IPS DF 6.9 (cell line): ENCODE measurements at regions not wholly inside any gene's neighbourhood (a gene's known extent, or its start where the extent isn't known, plus 50 kb on each side); places are given as distances from the start of the nearest gene placed in this dataset.

Experiments used
- DNase-seq: peaks from one replicate; pipeline ENCODE4 v3.0.0-alpha.2; 2013; ENCODE audit warnings: low read depth, low spot score
- H3K27ac ChIP-seq: one replicate; pipeline ENCODE4 v1.5.1; 2013; ENCODE audit warnings: low read length, control low read depth
- H3K27me3 ChIP-seq: 2 replicates; pipeline ENCODE4 v1.6.1; 2013; ENCODE audit warnings: mild to moderate bottlenecking, low read length; ENCODE audit not compliant: control insufficient read depth, insufficient read depth
- H3K36me3 ChIP-seq: 2 replicates; pipeline ENCODE4 v1.6.1; 2013; ENCODE audit warnings: low read length; ENCODE audit not compliant: control insufficient read depth, insufficient read depth
- H3K4me1 ChIP-seq: 2 replicates; pipeline ENCODE4 v1.6.1; 2013; ENCODE audit warnings: low read length; ENCODE audit not compliant: control insufficient read depth, insufficient read depth
- H3K4me3 ChIP-seq: 2 replicates; pipeline ENCODE4 v1.5.1; 2013; ENCODE audit warnings: mild to moderate bottlenecking, low read length
- H3K9me3 ChIP-seq: 2 replicates; pipeline ENCODE4 v1.6.1; 2013; ENCODE audit warnings: low read length, inconsistent platforms; ENCODE audit not compliant: control insufficient read depth, insufficient read depth
- WGBS: extraction: QIAGEN DNeasy Blood & Tissue Kit; methylation state at CpG from one replicate; pipeline ENCODE4 v1.1.7; 2013; ENCODE audit warnings: mixed read lengths, missing lambda C conversion rate; ENCODE audit not compliant: insufficient read length, insufficient coverage; 5-methylcytosine and 5-hydroxymethylcytosine counted together

DNA sequence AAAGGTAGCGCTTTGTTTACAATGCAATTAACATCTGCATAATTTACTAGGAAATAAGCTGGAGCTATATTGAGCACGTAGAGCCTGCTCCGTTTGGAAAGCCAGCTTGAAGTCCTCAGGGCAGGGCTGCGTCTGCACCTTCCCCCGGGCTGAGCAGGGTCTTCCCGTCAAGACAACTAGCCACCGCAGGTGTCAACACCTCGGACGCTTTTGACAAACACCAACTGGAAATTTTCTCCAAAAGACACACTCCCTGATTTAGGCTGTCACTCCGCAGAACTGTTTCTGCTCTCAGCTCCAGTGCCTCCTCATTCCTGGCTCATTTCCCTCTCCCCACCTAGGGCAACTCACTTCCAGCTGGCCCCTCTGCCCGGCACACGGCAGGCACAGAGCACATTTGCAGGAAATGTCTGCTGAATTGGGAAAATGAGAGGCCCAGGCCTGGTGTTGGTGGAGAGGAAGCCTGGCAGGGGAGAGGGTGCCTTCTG, 170.3 kb downstream of the MAF start:
- H3K9me3 ChIP-seq, result no peaks in the 10 kb centered on the region
- no CpG with 5 or more reads among the region's 12 CpGs for WGBS
- no peaks in the 10 kb centered on the region for H3K4me1 ChIP-seq
- H3K27ac ChIP-seq, result no peak overlapping the region
- DNase-seq, result no peak
- no peaks in the 10 kb centered on the region for H3K27me3 ChIP-seq
- no peak overlapping the region for H3K4me3 ChIP-seq
- H3K36me3 ChIP-seq, result no peaks in the 10 kb centered on the region

DNA sequence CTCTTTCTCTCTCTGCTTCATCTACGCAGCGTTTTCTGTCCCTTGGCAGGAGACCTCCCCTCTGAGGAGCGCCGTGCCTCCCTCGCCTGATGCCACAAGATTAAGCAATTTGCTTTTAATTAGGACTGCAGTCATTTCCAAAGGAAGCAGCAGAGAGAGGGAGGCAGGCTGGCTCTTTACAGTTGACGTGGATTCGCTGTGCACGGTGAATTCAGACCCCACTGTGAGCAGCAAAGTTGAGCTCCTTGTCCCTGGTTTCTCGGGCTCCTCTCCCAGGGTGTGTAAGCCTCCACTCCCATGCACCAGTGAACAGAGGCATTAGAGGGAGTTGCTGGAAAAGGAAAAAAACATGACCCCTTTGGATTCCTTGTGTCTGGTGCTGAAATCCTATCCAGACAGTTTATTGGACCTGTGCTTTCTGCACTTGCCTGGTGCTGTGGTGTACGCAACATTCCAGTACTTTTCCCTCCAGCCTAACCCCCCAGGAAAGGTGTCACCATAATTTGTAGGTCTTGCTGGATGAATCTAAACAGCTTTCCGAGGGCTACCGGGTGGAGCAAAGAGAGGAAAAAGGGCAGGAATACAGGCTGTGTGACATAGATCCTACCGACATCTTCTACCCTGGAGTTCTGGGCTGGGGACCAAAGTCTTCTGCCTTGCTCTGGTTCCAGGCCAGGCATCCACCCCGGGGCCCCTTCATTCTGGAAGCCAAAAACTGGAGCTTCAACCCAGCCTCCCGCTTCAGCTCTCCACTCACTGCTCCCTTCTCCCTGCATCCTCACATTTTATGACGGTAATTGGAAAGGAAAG, 171.0 kb downstream of the MAF start:
- H3K27me3 ChIP-seq, result no peaks in the 10 kb centered on the region
- WGBS, result no CpG with 5 or more reads among the region's 16 CpGs
- H3K36me3 ChIP-seq, result no peaks in the 10 kb centered on the region
- no peaks in the 10 kb centered on the region for H3K4me1 ChIP-seq
- no peak overlapping the region for H3K4me3 ChIP-seq
- H3K9me3 ChIP-seq, result no peaks in the 10 kb centered on the region
- no peak overlapping the region for H3K27ac ChIP-seq
- DNase-seq, result no peak

DNA sequence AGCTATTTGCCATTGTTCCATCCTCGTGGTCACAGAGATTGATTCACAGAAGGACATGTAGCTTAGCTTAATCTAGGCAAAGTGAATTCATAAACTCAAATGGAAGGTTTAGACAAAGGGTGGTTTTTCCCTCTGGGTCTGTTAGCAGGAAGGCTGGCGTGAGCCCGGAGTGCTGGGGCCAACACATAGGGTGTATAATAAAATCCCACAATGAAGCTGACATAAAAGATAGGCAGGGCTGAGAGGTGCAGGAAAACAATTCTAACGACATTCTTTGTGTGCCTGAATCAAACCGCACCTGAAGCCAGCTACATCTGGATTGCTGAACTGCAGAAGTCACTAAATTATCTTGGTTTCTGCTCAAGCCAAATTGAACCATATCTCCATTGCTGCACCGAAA, 173.9 kb downstream of the MAF start:
- H3K27ac ChIP-seq, result no peak overlapping the region
- H3K4me1 ChIP-seq, result no peaks in the 10 kb centered on the region
- no CpG with 5 or more reads among the region's 6 CpGs for WGBS
- H3K36me3 ChIP-seq, result no peaks in the 10 kb centered on the region
- no peaks in the 10 kb centered on the region for H3K27me3 ChIP-seq
- no peak overlapping the region for H3K4me3 ChIP-seq
- no peak for DNase-seq
- H3K9me3 ChIP-seq, result no peaks in the 10 kb centered on the region

DNA sequence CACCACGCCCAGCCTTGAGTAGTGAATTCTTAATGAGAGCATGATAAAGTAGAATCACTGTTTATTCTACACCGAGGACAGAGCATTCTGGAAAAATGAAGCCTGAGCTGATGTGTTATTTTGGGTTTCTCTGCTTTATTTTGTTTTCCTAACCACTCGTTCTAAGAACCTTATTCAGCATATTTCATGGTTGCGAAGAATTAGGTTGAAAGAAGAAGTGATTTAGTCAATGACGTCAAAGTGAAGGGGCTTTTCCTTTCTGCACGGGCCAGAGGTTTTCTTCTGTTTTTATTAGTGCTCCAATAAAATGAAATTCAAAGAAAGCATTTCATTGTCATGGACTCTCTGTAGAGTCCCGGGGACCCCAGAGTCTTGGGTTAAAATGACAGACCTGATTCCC, 178.5 kb downstream of the MAF start:
- no peak overlapping the region for H3K27ac ChIP-seq
- H3K9me3 ChIP-seq, result no peaks in the 10 kb centered on the region
- no peak for DNase-seq
- H3K27me3 ChIP-seq, result no peaks in the 10 kb centered on the region
- H3K4me1 ChIP-seq, result no peaks in the 10 kb centered on the region
- no CpG with 5 or more reads among the region's 7 CpGs for WGBS
- no peak overlapping the region for H3K4me3 ChIP-seq
- no peaks in the 10 kb centered on the region for H3K36me3 ChIP-seq

DNA sequence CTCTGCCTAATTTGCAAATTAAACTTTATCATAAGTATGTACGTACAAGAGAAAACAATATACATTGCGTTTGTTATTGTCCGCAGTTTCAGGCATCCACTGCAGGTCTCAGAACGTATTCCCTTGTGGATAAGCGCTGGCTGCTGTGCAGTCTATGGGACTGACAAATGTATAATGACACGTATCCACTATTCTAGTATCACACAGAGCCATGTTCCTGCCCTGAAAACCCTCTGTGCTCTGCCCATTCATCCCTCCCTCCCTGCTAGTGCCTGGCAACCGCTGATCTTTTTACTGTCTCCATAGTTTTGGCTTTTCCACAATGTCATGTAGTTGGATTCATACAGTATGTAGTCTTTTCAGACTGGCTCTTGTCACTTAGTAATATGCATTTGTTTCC, 179.4 kb downstream of the MAF start:
- no peak for DNase-seq
- no peak overlapping the region for H3K4me3 ChIP-seq
- no peak overlapping the region for H3K27ac ChIP-seq
- H3K4me1 ChIP-seq, result no peaks in the 10 kb centered on the region
- no peaks in the 10 kb centered on the region for H3K36me3 ChIP-seq
- H3K9me3 ChIP-seq, result no peaks in the 10 kb centered on the region
- no CpG with 5 or more reads among the region's 7 CpGs for WGBS
- H3K27me3 ChIP-seq, result no peaks in the 10 kb centered on the region

DNA sequence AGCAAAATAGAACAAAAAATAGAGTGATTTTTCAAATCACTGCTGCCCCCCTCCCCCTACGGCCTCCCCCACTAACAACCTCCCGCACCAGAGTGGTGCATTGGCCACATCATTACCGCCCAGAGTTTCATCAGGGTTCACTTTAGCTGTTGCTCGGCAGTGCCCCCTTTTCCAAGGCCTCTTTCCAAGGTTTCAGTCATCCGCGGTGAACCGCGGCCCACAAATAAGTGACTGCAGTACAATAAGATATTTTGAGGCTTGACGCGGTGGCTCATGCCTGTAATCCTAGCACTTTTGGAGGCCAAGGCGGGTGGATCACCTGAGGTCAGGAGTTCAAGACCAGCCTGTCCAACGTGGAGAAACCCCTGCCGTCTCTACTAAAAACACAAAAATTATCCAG, 180.0 kb downstream of the MAF start:
- Histone ChIP-seq H3K4me1 (peaks cover 2% of the 10 kb centered on the region; the same call in 1 of the 2 replicates), H3K9me3 (no peaks in the 10 kb centered on the region)
- WGBS, result no CpG with 5 or more reads among the region's 13 CpGs

DNA sequence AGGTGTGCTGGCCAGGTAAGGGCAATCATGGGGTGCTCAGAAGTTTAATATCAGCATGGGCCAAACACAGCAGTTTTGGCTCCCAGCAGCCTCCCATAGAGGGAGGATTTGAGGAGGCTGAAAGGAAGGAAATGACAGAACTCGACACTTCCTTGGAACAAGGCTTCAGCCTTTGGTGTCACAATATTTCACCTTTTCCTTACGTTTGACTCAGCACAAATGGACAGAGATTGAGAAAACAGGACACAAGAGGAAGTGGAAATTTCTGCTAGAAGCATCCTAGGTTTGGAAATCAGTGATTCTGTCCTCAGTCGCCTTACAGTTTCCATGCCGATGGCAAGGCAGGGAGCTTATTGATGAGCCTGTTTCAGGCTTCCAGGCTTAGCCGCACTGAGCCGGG, 181.4 kb downstream of the MAF start:
- DNase-seq, result no peak
- no CpG with 5 or more reads among the region's 6 CpGs for WGBS
- Histone ChIP-seq H3K27ac (no peak overlapping the region), H3K4me3 (no peak overlapping the region), H3K36me3 (no peaks in the 10 kb centered on the region), H3K27me3 (no peaks in the 10 kb centered on the region), H3K9me3 (no peaks in the 10 kb centered on the region), H3K4me1 (peaks cover 2% of the 10 kb centered on the region; the same call in 1 of the 2 replicates)

More for the DNA sequence above, 180.0 kb downstream of the MAF start:
- H3K27me3 ChIP-seq, result no peaks in the 10 kb centered on the region
- no peak overlapping the region for H3K4me3 ChIP-seq
- DNase-seq, result no peak
- H3K36me3 ChIP-seq, result no peaks in the 10 kb centered on the region
- no peak overlapping the region for H3K27ac ChIP-seq

DNA sequence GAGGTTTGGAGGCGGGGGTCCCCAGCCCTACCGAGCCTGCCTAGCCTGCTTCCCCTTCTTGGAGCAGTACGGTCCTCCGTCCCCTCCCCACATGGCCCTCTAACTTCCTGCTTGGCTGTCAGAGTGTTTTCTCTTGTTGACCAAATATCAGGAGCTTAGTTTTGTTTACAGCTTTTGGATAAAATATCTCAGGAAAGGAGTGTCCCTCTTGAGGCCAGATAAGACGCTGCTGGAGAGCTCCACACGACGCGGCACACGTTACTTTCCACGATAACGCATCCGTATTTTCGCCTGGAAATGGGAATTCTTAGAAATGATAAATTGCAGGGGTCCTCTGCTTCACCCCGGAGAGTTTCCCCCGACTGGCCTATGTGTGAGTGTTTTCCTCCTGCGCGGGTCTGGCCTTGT, 182.9 kb downstream of the MAF start:
- Histone ChIP-seq H3K4me1 (peaks cover 2% of the 10 kb centered on the region; the same call in 1 of the 2 replicates), H3K9me3 (no peaks in the 10 kb centered on the region), H3K27ac (no peak overlapping the region), H3K27me3 (no peaks in the 10 kb centered on the region), H3K36me3 (no peaks in the 10 kb centered on the region), H3K4me3 (no peak overlapping the region)
- no CpG with 5 or more reads among the region's 17 CpGs for WGBS
- no peak for DNase-seq

DNA sequence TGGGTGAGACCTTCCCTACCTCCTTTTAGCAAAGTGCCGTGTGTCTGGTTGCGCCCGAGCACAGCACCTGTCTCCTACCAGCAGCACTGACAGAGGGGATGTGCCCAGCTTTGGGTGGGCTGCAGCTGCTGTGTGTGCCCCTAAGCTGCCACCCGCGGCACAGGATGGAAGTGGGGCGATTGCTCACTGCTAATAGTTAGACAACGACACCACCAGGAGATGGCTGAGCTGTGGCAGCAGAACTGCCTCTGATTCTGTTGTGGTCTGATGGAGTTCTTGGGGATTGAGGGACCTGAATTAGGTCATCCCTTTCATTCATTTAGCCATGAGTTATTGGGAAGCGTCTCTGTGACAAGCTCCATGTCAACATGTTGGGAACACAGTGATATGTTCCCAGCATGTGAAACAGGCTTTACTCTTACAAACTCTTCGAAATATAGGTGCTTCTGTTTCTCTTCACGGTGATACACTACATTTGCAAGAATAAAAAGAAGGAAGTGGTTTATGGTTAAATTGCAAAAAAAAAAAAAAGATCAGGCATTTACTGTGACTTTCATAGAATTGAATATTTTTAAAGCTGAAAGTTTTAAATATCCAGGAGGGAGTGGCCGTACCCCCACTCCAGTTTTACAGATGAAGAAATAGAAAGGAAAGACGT, 184.4 kb downstream of the MAF start:
- peaks cover 2% of the 10 kb centered on the region; the same call in 1 of the 2 replicates for H3K4me1 ChIP-seq
- H3K9me3 ChIP-seq, result no peaks in the 10 kb centered on the region
- H3K36me3 ChIP-seq, result no peaks in the 10 kb centered on the region
- DNase-seq, result no peak
- H3K27me3 ChIP-seq, result no peaks in the 10 kb centered on the region
- no peak overlapping the region for H3K27ac ChIP-seq
- no peak overlapping the region for H3K4me3 ChIP-seq
- whole genome bisulfite sequencing, result no CpG with 5 or more reads among the region's 12 CpGs

DNA sequence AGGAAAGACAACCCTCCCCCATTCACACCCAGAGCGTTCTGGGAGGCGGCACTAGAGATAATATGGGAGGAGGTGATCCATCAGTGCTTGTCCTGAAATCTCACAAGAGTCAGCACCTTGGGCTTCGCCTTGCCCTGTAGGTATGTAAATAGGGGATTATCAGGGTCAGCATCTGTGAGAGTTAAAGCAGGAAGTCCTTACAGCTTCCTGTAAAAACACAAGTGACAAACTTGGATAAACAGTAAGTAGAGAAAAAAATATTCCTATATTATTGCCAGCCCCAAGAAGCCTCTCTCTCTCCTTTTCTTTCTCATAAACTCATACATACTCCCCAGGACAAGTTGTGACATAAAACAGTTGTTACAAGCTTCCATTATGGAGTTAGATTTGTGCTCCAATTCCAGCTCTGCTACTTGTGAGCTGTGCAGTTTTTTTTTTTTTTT, 187.7 kb downstream of the MAF start:
- no peak for DNase-seq
- Histone ChIP-seq H3K4me3 (no peak overlapping the region), H3K36me3 (no peaks in the 10 kb centered on the region), H3K9me3 (no peaks in the 10 kb centered on the region), H3K4me1 (peaks cover 2% of the 10 kb centered on the region; the same call in 1 of the 2 replicates), H3K27me3 (no peaks in the 10 kb centered on the region), H3K27ac (no peak overlapping the region)
- WGBS, result no CpG with 5 or more reads among the region's 3 CpGs
